PFSK-1 (cell line): ENCODE measurements at regions not wholly inside any gene's neighbourhood (a gene's known extent, or its start where the extent isn't known, plus 50 kb on each side); places are given as distances from the start of the nearest gene placed in this dataset.

Experiments used
- FOXP2 ChIP-seq: optimal IDR thresholded peaks from 2 replicates; pipeline ENCODE3; 2011; ENCODE audit warnings: borderline replicate concordance, control low read depth, inconsistent platforms; ENCODE audit not compliant: insufficient read depth; ENCODE audit errors: extremely low read length, extremely low read depth
- POLR2AphosphoS5 ChIP-seq: IDR thresholded peaks from 2 replicates; pipeline ENCODE4 v1.6.1; 2012; ENCODE audit warnings: low read depth, mild to moderate bottlenecking, control low read depth, low read length, moderate library complexity
- REST ChIP-seq, 2 experiments: IDR thresholded peaks; 2 replicates each; pipeline versions ENCODE4 v1.6.1 to v1.8.0; 2011 to 2012; ENCODE audit warnings: low read depth in 2 of 2, low read length in 2 of 2, control low read depth in 1 of 2, inconsistent platforms in 1 of 2, mild to moderate bottlenecking in 1 of 2, moderate library complexity in 1 of 2; ENCODE audit not compliant: insufficient read depth in 1 of 2
- SIN3A ChIP-seq: IDR thresholded peaks from 2 replicates; pipeline ENCODE4 v1.6.1; 2012; ENCODE audit warnings: mild to moderate bottlenecking, low read length, moderate library complexity, borderline replicate concordance; ENCODE audit not compliant: insufficient read depth
- TAF1 ChIP-seq: IDR thresholded peaks from 2 replicates; pipeline ENCODE4 v1.6.1; 2012; ENCODE audit warnings: low read length, control low read depth, borderline replicate concordance; ENCODE audit not compliant: insufficient read depth

GRCh38 chr9:18238752-18239447, 235.1 kb upstream of the ADAMTSL1 start:
- no peak for TF ChIP-seq POLR2AphosphoS5
- TF ChIP-seq REST (IDR thresholded peaks at IDR 0.05; ENCODE audit: insufficient read depth in 1 of 2, low read depth in 2 of 2, low read length in 2 of 2), result no peak
- no peak for TF ChIP-seq TAF1
- TF ChIP-seq SIN3A, result no peak
- no peak for TF ChIP-seq FOXP2
